MG63 (cell line): ENCODE measurements at regions not wholly inside any gene's neighbourhood (a gene's known extent, or its start where the extent isn't known, plus 50 kb on each side); places are given as distances from the start of the nearest gene placed in this dataset.

Source experiments
- DNase-seq: peaks from one replicate; pipeline ENCODE4 v3.0.0-alpha.2; 2020
- H3K27me3 ChIP-seq: fragments of 250-450 bp; sonication (Bioruptor Pico); 2 replicates; pipeline ENCODE4 v1.5.1; 2020; ENCODE audit warnings: mild to moderate bottlenecking, moderate library complexity
- H3K36me3 ChIP-seq: fragments of 250-450 bp; sonication (Bioruptor Pico); 2 replicates; pipeline ENCODE4 v1.5.1; 2020; ENCODE audit warnings: mild to moderate bottlenecking, moderate library complexity
- H3K4me3 ChIP-seq: fragments of 250-450 bp; sonication (Bioruptor Pico); 2 replicates; pipeline ENCODE4 v1.5.1; 2020; ENCODE audit warnings: mild to moderate bottlenecking, moderate library complexity
- H3K9me3 ChIP-seq: fragments of 250-450 bp; sonication (Bioruptor Pico); 2 replicates; pipeline ENCODE4 v1.5.1; 2020; ENCODE audit warnings: mild to moderate bottlenecking, moderate library complexity

DNA sequence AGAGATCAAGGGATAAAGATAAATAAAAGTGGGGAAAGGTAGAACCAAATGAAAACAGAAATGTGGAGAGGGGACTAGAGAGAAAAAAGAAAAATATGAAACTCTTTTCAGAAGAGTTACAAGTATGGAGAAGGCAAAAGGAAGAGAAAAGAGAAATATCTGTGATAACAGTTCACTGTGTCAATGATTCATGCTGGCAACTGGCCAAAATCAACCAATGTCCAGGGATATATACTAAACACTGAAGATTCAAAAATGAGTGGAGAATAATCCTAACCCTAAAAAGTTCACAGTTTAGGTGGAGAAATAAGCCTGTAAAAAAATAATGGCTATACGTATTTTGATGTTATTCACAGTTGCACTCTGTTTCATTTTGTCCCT is 372.3 kb upstream of the KITLG start:
- Histone ChIP-seq H3K9me3 (0 out of 2 replicates have a peak, but pooled peaks cover 2% of the 10 kb centered on the region), H3K36me3 (no peaks in the 10 kb centered on the region), H3K27me3 (no peaks in the 10 kb centered on the region), H3K4me3 (no peak overlapping the region)
- peak; percentile 50 for DNase-seq

GRCh38 chr12:88951860-88952561 is 371.7 kb upstream of the KITLG start:
- no peak overlapping the region for H3K4me3 ChIP-seq
- no peak for DNase-seq
- H3K36me3 ChIP-seq = no peaks in the 10 kb centered on the region
- 0 out of 2 replicates have a peak, but pooled peaks cover 2% of the 10 kb centered on the region for H3K9me3 ChIP-seq
- H3K27me3 ChIP-seq = no peaks in the 10 kb centered on the region

DNA sequence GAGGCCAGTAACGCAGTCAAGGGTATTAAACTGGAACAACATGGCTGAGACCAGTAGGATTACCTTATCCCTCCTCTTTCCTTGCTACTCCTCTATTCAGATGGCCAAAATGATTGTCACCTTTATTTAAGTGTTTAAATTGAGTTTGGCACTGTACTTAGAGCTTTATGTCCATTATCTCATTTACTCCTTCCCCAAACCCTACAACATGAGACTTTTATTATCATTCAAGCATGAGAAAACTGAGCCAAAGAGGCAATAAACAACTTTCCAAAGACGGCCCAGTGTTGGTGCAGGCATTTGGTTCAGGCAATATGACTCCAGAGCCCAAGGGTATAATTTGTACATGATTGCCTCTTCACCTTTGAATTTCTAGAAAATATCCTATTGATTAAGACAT is 370.9 kb upstream of the KITLG start:
- no peaks in the 10 kb centered on the region for H3K36me3 ChIP-seq
- no peaks in the 10 kb centered on the region for H3K27me3 ChIP-seq
- H3K4me3 ChIP-seq = no peak overlapping the region
- DNase-seq = no peak
- 0 out of 2 replicates have a peak, but pooled peaks cover 2% of the 10 kb centered on the region for H3K9me3 ChIP-seq

- DNase-seq = no peak
- no peaks in the 10 kb centered on the region for H3K36me3 ChIP-seq
- no peak overlapping the region for H3K4me3 ChIP-seq
- H3K27me3 ChIP-seq = no peaks in the 10 kb centered on the region
- peaks cover 2% of the 10 kb centered on the region; the same call in 1 of the 2 replicates for H3K9me3 ChIP-seq
Observed at GRCh38 chr12:88947486-88948043, 367.3 kb upstream of the KITLG start.

DNA sequence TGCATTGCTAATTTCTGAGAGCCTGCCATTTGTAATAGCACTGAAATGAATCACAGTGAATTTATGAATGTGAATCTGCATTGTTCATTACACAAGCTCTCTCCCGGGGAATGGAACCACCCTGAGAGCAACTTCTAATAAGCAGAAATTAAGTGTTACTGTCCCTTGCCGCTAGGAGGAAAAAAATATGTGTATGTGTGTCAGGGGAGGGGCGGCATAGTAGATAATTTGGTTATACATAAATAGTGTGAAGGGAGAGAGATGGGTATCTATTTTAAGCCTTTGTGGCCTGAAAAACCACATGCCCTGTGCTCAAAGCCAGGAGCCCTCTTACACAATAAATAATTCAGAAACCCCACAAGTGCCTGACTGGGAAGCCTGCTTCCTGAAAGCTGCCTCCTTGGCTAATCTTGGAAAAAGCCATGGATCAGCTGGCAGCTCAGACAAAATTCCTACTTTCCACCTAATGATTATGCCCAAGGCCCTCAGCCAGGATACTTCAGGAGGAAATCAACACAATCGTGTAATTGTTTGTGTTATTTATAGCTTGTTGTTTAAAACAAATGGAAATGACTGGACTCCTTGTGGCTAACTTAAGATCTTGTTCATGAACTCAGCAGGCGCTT is 366.2 kb upstream of the KITLG start:
- H3K9me3 ChIP-seq = peaks cover 2% of the 10 kb centered on the region; the same call in 1 of the 2 replicates
- no peaks in the 10 kb centered on the region for H3K27me3 ChIP-seq
- H3K36me3 ChIP-seq = no peaks in the 10 kb centered on the region
- no peak overlapping the region for H3K4me3 ChIP-seq
- DNase-seq = peak; percentile 77

DNA sequence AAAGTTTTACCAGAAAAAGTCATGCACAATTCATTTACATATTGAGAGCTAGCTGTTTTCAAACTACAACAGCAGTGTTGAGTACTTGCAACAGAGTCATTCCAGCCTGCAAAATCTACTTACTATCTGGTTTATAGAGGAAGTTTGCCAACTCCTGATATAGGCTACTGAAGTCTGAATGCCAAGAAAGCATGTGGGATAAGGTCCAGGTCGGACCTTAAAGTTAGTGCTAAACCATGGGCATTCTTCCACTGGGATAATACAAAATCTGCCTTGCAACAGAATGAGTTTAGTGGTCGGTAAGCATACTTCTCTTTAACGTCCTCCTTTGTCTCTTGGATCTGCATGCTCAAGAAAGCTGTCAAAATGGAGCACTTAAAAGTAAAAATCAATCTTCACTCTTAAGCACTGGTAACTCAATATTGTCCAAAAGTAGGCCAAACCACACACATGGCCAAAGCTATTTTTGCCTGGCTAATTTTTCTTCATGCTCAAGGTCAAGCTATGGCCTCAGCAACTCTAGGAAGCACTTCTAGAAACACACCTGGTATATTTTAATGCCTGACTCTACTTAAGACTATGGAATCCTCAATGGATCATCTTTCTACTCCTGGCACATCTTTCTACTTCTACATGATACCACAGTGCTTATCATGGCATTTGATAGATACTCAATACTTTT is 364.9 kb upstream of the KITLG start:
- peaks cover 2% of the 10 kb centered on the region; the same call in 1 of the 2 replicates for H3K9me3 ChIP-seq
- no peak overlapping the region for H3K4me3 ChIP-seq
- no peaks in the 10 kb centered on the region for H3K36me3 ChIP-seq
- no peak for DNase-seq
- no peaks in the 10 kb centered on the region for H3K27me3 ChIP-seq

DNA sequence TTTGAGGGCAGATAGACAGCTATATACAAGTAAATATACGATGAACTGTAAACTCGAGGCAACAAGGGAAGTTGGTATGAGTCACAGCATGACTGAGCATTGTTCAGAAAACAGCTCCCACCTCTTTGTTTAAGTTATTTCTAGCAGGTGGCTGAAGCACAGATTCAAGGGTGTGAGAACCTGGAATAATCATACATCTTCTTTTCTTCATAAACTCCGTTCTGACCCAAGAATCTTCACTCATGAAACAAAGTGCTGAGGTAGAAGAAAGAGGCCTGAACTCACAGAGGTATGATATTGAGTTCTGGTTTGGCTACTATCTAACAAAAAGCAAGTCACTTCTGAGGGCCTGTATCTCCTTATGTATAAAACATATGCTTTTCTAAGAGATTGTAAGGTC is 364.1 kb upstream of the KITLG start:
- H3K27me3 ChIP-seq = no peaks in the 10 kb centered on the region
- DNase-seq = peak; percentile 18
- H3K4me3 ChIP-seq = no peak overlapping the region
- peaks cover 2% of the 10 kb centered on the region; the same call in 1 of the 2 replicates for H3K9me3 ChIP-seq
- no peaks in the 10 kb centered on the region for H3K36me3 ChIP-seq

GRCh38 chr12:88940854-88941253 is 360.6 kb upstream of the KITLG start:
- no peak for DNase-seq
- no peak overlapping the region for H3K4me3 ChIP-seq
- H3K27me3 ChIP-seq = no peaks in the 10 kb centered on the region
- no peaks in the 10 kb centered on the region; the same call in 1 of the 2 replicates for H3K9me3 ChIP-seq
- no peaks in the 10 kb centered on the region for H3K36me3 ChIP-seq

DNA sequence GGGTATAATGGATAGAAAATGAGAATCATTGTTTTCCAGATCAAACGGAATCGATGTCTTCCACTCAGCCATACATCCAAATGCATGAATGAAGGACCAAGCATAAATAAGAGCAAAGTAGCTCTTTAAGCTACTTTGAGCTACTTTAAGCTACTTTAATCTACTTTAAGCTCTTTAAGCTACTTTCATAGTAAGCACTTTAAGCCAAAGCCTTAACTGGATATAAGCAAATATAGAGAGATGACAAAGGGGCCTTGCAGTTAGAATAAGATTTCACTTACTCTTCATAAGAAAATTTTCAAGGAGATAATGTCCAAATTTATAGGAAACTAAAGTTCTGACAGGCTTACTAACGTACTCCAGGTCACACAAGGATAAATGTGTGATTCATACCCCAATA is 355.6 kb upstream of the KITLG start:
- DNase-seq = no peak
- Histone ChIP-seq H3K4me3 (no peak overlapping the region), H3K36me3 (no peaks in the 10 kb centered on the region), H3K9me3 (no peaks in the 10 kb centered on the region), H3K27me3 (no peaks in the 10 kb centered on the region)

- Histone ChIP-seq H3K9me3 (no peaks in the 10 kb centered on the region), H3K4me3 (no peak overlapping the region), H3K27me3 (no peaks in the 10 kb centered on the region), H3K36me3 (no peaks in the 10 kb centered on the region)
- DNase-seq = no peak
Observed at GRCh38 chr12:88934163-88934747, 354.0 kb upstream of the KITLG start.

DNA sequence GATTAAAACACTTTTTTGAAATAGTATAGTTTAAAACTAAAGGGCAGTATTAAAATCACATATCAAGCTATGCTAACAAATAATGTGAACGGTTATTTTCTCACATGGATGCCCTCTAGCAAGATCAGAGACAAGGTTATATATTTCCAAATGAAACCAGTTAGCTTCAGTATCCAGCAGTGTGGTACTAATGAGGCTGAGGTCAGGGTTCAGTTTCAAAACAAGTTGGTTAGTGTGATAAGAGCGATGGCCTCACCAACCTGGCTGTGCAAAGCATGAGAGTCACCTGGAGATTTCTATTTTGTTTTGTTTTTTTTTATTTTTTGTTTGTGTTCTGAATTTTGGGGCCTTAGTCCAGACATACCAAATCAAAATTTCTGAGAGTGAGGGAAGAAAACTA is 352.2 kb upstream of the KITLG start:
- no peak overlapping the region for H3K4me3 ChIP-seq
- H3K36me3 ChIP-seq = no peaks in the 10 kb centered on the region
- no peaks in the 10 kb centered on the region for H3K9me3 ChIP-seq
- H3K27me3 ChIP-seq = no peaks in the 10 kb centered on the region
- DNase-seq = no peak

DNA sequence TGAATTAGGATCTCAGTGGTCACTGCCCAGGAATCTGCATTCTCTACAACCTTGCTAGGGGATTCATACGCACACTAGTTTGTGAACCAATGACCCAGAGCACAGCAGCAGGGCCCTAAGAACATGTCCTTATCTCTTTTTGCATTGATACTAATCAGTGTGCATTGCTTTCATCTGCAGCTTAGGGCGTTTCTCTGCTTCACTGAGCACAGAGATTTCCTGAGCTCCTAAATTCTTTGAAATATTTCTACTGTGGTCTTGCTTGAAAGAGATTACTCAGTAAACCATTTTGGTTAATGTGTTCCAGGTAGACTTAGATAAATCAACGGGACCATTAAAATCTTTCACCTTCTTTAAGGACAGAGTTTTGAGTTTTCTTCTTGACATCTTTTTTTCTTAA is 351.3 kb upstream of the KITLG start:
- no peak for DNase-seq
- no peaks in the 10 kb centered on the region for H3K27me3 ChIP-seq

DNA sequence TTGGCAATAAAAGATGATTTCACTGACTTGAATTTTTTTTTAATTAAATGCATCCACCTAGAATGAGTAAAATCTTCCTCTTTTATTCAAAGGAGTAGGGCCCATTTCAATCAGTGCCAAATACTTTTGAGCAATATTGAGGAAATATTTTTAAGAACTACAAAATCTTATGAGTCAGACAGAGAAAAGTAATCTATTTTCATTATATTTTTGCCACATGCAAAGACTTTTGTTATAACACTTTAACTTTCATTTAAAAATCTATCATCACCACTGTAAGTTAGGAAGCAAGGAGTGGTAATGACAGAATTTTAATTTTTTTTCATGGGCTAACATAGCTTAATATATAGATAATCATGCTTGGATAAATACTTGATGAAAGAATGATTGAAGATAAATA is 345.2 kb upstream of the KITLG start:
- DNase-seq = no peak
- H3K36me3 ChIP-seq = no peaks in the 10 kb centered on the region
- H3K4me3 ChIP-seq = no peak overlapping the region
- H3K9me3 ChIP-seq = no peaks in the 10 kb centered on the region
- H3K27me3 ChIP-seq = no peaks in the 10 kb centered on the region

More for the DNA sequence above, 351.3 kb upstream of the KITLG start:
- H3K9me3 ChIP-seq = no peaks in the 10 kb centered on the region
- no peak overlapping the region for H3K4me3 ChIP-seq
- H3K36me3 ChIP-seq = no peaks in the 10 kb centered on the region

DNA sequence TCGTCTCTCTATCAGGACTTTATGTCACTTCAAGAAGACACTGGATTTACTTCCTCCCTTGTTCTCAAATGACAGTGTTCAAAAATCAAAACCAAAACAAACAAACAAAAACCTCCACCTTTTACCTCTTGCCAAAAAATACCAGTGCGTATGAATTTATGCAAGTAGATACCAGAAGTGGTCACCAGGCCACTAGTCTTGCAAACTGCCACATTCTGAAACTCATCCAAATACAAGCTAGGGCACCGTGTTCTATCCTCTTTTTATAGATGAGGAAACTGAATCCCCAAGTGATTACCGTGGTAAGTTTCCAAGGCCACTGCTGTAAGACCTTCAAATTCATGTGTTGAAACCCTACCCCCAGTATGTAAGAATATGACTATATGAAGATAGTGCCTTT is 343.9 kb upstream of the KITLG start:
- no peaks in the 10 kb centered on the region for H3K36me3 ChIP-seq
- no peaks in the 10 kb centered on the region for H3K9me3 ChIP-seq
- no peak overlapping the region for H3K4me3 ChIP-seq
- no peak for DNase-seq
- H3K27me3 ChIP-seq = no peaks in the 10 kb centered on the region

DNA sequence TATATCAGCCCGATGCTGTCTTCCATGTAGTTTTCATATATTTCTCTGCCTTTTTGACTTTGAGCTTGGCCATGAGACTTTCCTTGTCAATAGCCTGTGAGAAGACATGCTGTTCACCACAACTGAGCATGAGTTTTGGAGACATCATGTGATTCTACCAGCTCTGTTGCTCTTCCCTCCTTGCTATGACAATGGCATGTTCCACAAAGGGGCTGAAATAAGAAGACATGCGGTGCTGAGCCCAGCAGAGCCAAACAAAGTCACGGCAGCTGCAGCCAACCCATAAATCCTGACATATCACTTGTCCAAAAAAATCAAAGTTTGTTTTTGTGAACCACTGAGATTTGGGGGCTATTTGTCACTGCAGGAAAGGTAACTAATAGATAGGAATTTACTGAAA is 343.4 kb upstream of the KITLG start:
- Histone ChIP-seq H3K9me3 (no peaks in the 10 kb centered on the region), H3K4me3 (no peak overlapping the region), H3K27me3 (no peaks in the 10 kb centered on the region), H3K36me3 (no peaks in the 10 kb centered on the region)
- DNase-seq = no peak

- Histone ChIP-seq H3K27me3 (no peaks in the 10 kb centered on the region), H3K36me3 (no peaks in the 10 kb centered on the region), H3K9me3 (no peaks in the 10 kb centered on the region), H3K4me3 (no peak overlapping the region)
- DNase-seq = no peak
Observed at GRCh38 chr12:88922816-88923215, 342.5 kb upstream of the KITLG start.

- Histone ChIP-seq H3K4me3 (no peak overlapping the region), H3K9me3 (no peaks in the 10 kb centered on the region), H3K36me3 (no peaks in the 10 kb centered on the region), H3K27me3 (no peaks in the 10 kb centered on the region)
- no peak for DNase-seq
Observed at GRCh38 chr12:88921890-88922532, 341.7 kb upstream of the KITLG start.
